Osteoblast (primary cell): ENCODE measurements at regions not wholly inside any gene's neighbourhood (a gene's known extent, or its start where the extent isn't known, plus 50 kb on each side); places are given as distances from the start of the nearest gene placed in this dataset.

ENCODE experiments used
- DNase-seq: peaks from one replicate; pipeline ENCODE4 v3.0.0; 2011; ENCODE audit warnings: low spot score, mixed read lengths; ENCODE audit not compliant: insufficient read length; ENCODE audit errors: missing footprints
- H2AFZ ChIP-seq: 2 replicates; pipeline ENCODE4 v1.6.0; 2011; ENCODE audit warnings: mild to moderate bottlenecking, low read length
- H3K27ac ChIP-seq: 2 replicates; pipeline ENCODE4 v1.5.1; 2011; ENCODE audit warnings: mild to moderate bottlenecking, low read depth, low read length, moderate library complexity
- H3K27me3 ChIP-seq: 2 replicates; pipeline ENCODE4 v1.6.0; 2012; ENCODE audit warnings: mild to moderate bottlenecking, control low read depth, inconsistent platforms, low read length, moderate library complexity; ENCODE audit not compliant: insufficient read depth
- H3K36me3 ChIP-seq: 2 replicates; pipeline ENCODE4 v1.5.1; 2011; ENCODE audit warnings: mild to moderate bottlenecking, low read length, control low read depth, moderate library complexity; ENCODE audit not compliant: insufficient read depth
- H3K4me1 ChIP-seq: 2 replicates; pipeline ENCODE4 v1.5.1; 2011; ENCODE audit warnings: mild to moderate bottlenecking, low read length, control low read depth, moderate library complexity; ENCODE audit not compliant: insufficient read depth
- H3K4me2 ChIP-seq: 2 replicates; pipeline ENCODE4 v1.6.0; 2011; ENCODE audit warnings: mild to moderate bottlenecking, low read length; ENCODE audit not compliant: insufficient read depth
- H3K4me3 ChIP-seq: fragments of 200-600 bp; sonication (generic); 3 replicates; pipeline ENCODE4 v1.5.1; 2012; ENCODE audit warnings: mild to moderate bottlenecking, low read length, inconsistent platforms; ENCODE audit not compliant: insufficient read depth
- H3K79me2 ChIP-seq: 2 replicates; pipeline ENCODE4 v1.6.0; 2012; ENCODE audit warnings: mild to moderate bottlenecking, low read length, control low read depth, inconsistent platforms; ENCODE audit not compliant: insufficient read depth
- H3K9me3 ChIP-seq: 2 replicates; pipeline ENCODE4 v1.5.1; 2011; ENCODE audit warnings: low read depth, low read length, control low read depth
- H4K20me1 ChIP-seq: 2 replicates; pipeline ENCODE4 v1.6.0; 2012; ENCODE audit warnings: mild to moderate bottlenecking, low read length, control low read depth; ENCODE audit not compliant: insufficient read depth
- TF ChIP-seq, protein P1 (sequence below): IDR thresholded peaks from 2 replicates; pipeline ENCODE4 v1.5.1; 2011; ENCODE audit warnings: mild to moderate bottlenecking, low read depth, low read length, moderate library complexity; ENCODE audit errors: extremely low read depth

DNA sequence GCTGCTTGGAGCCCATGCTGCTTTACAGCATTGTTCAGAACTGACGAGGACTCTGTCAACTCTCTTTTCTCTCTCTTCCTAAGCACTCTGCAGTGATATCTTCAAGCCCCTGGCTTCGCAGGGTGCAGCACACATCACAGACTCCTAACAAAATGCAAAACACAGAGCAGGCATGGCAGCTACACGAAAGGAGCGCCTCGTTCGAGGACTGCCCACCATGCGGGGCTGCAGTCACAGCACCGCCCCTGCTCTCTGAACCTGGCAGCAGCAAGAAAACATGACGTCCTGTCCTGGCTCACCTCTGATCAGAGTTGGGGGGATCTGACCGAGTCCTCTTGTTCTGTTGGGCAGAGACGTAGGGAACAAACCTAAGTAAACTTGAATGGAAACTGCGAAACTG, 281.7 kb downstream of the CDH26 start:
- TF ChIP-seq, protein P1, sequence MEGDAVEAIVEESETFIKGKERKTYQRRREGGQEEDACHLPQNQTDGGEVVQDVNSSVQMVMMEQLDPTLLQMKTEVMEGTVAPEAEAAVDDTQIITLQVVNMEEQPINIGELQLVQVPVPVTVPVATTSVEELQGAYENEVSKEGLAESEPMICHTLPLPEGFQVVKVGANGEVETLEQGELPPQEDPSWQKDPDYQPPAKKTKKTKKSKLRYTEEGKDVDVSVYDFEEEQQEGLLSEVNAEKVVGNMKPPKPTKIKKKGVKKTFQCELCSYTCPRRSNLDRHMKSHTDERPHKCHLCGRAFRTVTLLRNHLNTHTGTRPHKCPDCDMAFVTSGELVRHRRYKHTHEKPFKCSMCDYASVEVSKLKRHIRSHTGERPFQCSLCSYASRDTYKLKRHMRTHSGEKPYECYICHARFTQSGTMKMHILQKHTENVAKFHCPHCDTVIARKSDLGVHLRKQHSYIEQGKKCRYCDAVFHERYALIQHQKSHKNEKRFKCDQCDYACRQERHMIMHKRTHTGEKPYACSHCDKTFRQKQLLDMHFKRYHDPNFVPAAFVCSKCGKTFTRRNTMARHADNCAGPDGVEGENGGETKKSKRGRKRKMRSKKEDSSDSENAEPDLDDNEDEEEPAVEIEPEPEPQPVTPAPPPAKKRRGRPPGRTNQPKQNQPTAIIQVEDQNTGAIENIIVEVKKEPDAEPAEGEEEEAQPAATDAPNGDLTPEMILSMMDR, result no peak
- no peak overlapping the region for H3K27ac ChIP-seq
- no peaks in the 10 kb centered on the region for H3K27me3 ChIP-seq

DNA sequence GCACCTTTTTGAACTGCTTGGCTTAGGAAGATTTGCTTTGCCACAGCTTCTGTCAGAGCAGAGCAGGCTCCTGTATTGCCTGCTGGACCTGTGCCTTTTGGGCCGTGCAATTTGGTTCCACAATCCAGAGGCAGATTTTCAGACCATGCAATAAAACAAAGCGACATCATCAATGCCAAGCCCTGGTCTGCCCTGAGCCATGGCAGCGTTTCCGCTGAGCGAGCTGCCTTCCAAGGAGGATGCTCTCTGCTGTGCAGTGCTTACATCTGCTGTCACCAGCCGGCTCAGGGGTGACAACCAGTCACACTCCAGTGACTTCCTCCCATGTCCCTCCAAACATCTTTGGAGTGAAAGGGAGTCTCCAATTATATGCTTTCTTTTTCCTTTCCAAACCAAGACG, 282.2 kb downstream of the CDH26 start:
- Histone ChIP-seq H2AFZ (no peak overlapping the region), H3K4me2 (no peak overlapping the region), H3K4me3 (no peak overlapping the region), H3K9me3 (no peaks in the 10 kb centered on the region), H3K4me1 (no peaks in the 10 kb centered on the region), H3K79me2 (no peaks in the 10 kb centered on the region), H4K20me1 (no peaks in the 10 kb centered on the region), H3K36me3 (no peaks in the 10 kb centered on the region), H3K27ac (no peak overlapping the region), H3K27me3 (no peaks in the 10 kb centered on the region)
- no peak for DNase-seq
- TF ChIP-seq, protein P1, result no peak

More for the DNA sequence above, 281.7 kb downstream of the CDH26 start:
- no peaks in the 10 kb centered on the region for H3K36me3 ChIP-seq
- no peaks in the 10 kb centered on the region for H4K20me1 ChIP-seq
- H3K79me2 ChIP-seq, result no peaks in the 10 kb centered on the region
- no peak overlapping the region for H3K4me3 ChIP-seq
- H3K9me3 ChIP-seq, result no peaks in the 10 kb centered on the region
- H3K4me2 ChIP-seq, result no peak overlapping the region
- H3K4me1 ChIP-seq, result no peaks in the 10 kb centered on the region
- no peak overlapping the region for H2AFZ ChIP-seq
- DNase-seq, result no peak

DNA sequence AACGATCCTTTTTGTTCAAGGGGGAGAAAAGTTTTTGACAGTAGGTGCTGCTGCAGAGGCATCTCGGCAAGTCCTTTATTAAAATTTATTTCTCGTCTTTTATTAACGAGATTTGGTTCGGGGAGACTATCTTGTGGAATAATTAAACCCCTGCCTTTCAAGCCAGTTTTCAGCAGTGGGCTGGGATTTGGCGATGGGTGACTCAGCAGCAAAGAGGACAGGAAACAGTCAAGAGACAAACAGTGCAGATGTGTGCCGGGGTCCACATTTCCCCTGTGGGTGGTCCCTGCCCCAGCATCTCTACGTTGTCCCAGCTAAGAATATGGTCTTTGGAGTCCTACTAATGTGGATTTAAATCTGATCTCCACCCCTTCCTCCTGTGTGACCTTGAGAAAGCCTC, 282.8 kb downstream of the CDH26 start:
- Histone ChIP-seq H2AFZ (no peak overlapping the region), H3K27me3 (no peaks in the 10 kb centered on the region), H3K4me2 (no peak overlapping the region), H3K4me1 (no peaks in the 10 kb centered on the region), H3K79me2 (no peaks in the 10 kb centered on the region), H3K9me3 (no peaks in the 10 kb centered on the region), H3K27ac (no peak overlapping the region), H3K36me3 (no peaks in the 10 kb centered on the region), H3K4me3 (no peak overlapping the region), H4K20me1 (no peaks in the 10 kb centered on the region)
- no peak for DNase-seq
- TF ChIP-seq, protein P1, result no peak

DNA sequence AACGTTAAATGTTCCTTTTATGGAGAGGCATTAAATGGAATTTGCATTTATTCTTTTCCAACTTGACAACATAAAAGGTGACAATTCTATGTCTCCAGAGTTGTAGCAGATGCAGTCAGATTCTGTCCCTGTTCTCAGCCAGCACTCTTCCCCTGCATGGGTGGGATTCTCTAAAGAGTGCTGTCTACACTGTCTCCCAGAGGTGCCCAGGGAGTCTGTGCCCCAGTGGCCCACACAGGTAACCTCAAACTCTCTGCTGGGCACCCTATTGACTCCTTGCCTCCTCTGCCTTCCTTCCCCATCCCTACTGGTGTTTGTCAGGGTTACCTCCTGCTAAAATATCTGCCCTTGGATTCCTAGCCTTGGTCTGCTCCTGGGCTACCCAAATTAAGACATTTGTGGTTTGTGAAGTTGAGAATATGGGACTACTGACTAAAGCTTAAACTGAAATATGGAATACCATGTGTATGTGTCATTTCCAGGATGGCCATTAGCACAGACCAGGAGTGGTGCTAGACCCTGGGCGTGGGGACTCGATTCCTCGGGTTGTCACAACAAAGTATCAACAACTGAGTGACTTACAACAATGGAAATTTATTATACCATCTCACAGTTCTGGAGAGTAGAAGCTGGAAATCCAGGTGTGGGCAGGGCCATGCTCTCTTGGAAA, 284.7 kb downstream of the CDH26 start:
- no peaks in the 10 kb centered on the region for H4K20me1 ChIP-seq
- no peak for DNase-seq
- no peak overlapping the region for H3K4me2 ChIP-seq
- no peaks in the 10 kb centered on the region for H3K27me3 ChIP-seq
- H3K4me3 ChIP-seq, result no peak overlapping the region
- no peaks in the 10 kb centered on the region for H3K9me3 ChIP-seq
- H3K27ac ChIP-seq, result no peak overlapping the region
- no peaks in the 10 kb centered on the region for H3K79me2 ChIP-seq
- no peaks in the 10 kb centered on the region for H3K4me1 ChIP-seq
- H2AFZ ChIP-seq, result no peak overlapping the region
- TF ChIP-seq, protein P1, result no peak
- no peaks in the 10 kb centered on the region for H3K36me3 ChIP-seq
